Neural progenitor cell (in vitro differentiated cells): ENCODE measurements at regions not wholly inside any gene's neighbourhood (a gene's known extent, or its start where the extent isn't known, plus 50 kb on each side); places are given as distances from the start of the nearest gene placed in this dataset.

Experiments
- DNase-seq: peaks from one replicate; pipeline ENCODE4 v3.0.0-alpha.2; 2016; ENCODE audit warnings: low spot score
- H2AFZ ChIP-seq: fragments of 200-600 bp; sonication (generic); replicated peaks from 2 replicates; pipeline ENCODE4 v1.6.1; 2016; ENCODE audit warnings: antibody characterized with exemption
- H3F3A ChIP-seq: fragments of 200-600 bp; sonication (generic); 2 replicates; pipeline ENCODE4 v1.6.1; 2016; ENCODE audit warnings: antibody characterized with exemption, low read depth
- H3K27ac ChIP-seq: fragments of 200-600 bp; sonication (generic); 2 replicates; pipeline ENCODE4 v1.5.1; 2016; ENCODE audit warnings: mild to moderate bottlenecking
- H3K27me3 ChIP-seq: fragments of 200-600 bp; sonication (generic); 2 replicates; pipeline ENCODE4 v1.6.1; 2016; ENCODE audit warnings: mild to moderate bottlenecking, moderate library complexity
- H3K36me3 ChIP-seq: fragments of 200-600 bp; sonication (generic); 2 replicates; pipeline ENCODE4 v1.5.1; 2016
- H3K4me1 ChIP-seq: fragments of 200-600 bp; sonication (generic); 2 replicates; pipeline ENCODE4 v1.6.1; 2016; ENCODE audit warnings: mixed run types
- H3K4me2 ChIP-seq: fragments of 200-600 bp; sonication (generic); 2 replicates; pipeline ENCODE4 v1.6.1; 2016
- H3K4me3 ChIP-seq: fragments of 200-600 bp; sonication (generic); 2 replicates; pipeline ENCODE4 v1.5.1; 2016
- H3K79me2 ChIP-seq: fragments of 200-600 bp; sonication (generic); 2 replicates; pipeline ENCODE4 v1.6.1; 2016; ENCODE audit warnings: low read depth
- H3K9ac ChIP-seq: fragments of 200-600 bp; sonication (generic); 2 replicates; pipeline ENCODE4 v1.6.1; 2016
- H3K9me3 ChIP-seq: fragments of 200-600 bp; sonication (generic); 2 replicates; pipeline ENCODE4 v1.5.1; 2016; ENCODE audit warnings: low read depth
- H4K20me1 ChIP-seq: fragments of 200-600 bp; sonication (generic); 2 replicates; pipeline ENCODE4 v1.6.1; 2016; ENCODE audit warnings: low read depth
- H3K27ac Mint-ChIP-seq: 3 replicates; pipeline ENCODE4 v1.8.0; 2021; ENCODE audit warnings: mixed read lengths
- H3K27me3 Mint-ChIP-seq: 2 replicates; pipeline ENCODE4 v1.8.0; 2022; ENCODE audit warnings: low read depth, mild to moderate bottlenecking, inconsistent platforms, moderate library complexity, mixed read lengths; ENCODE audit not compliant: insufficient read depth
- H3K36me3 Mint-ChIP-seq: 3 replicates; pipeline ENCODE4 v1.8.0; 2021; ENCODE audit warnings: mixed read lengths
- H3K4me1 Mint-ChIP-seq: 3 replicates; pipeline ENCODE4 v1.8.0; 2021; ENCODE audit warnings: mixed read lengths
- H3K4me3 Mint-ChIP-seq: 3 replicates; pipeline ENCODE4 v1.8.0; 2021; ENCODE audit warnings: mild to moderate bottlenecking, moderate library complexity, mixed read lengths
- H3K9me3 Mint-ChIP-seq: 3 replicates; pipeline ENCODE4 v1.8.0; 2020; ENCODE audit warnings: mixed read lengths
- EZH2 ChIP-seq: fragments of 200-600 bp; sonication (generic); IDR thresholded peaks from 2 replicates; pipeline ENCODE4 v1.6.1; 2017; ENCODE audit warnings: antibody characterized with exemption, mild to moderate bottlenecking, moderate library complexity
- EZH2phosphoT487 ChIP-seq: fragments of 200-600 bp; sonication (generic); IDR thresholded peaks from 2 replicates; pipeline ENCODE4 v1.6.1; 2017; ENCODE audit warnings: antibody characterized with exemption
- TF ChIP-seq, protein P1 (sequence below): fragments of 200-600 bp; sonication (generic); IDR thresholded peaks from 2 replicates; pipeline ENCODE4 v1.5.1; 2017; ENCODE audit warnings: antibody characterized with exemption, mild to moderate bottlenecking

- Histone ChIP-seq H3K27ac (no peak overlapping the region), H3F3A (no peaks in the 10 kb centered on the region), H3K79me2 (no peaks in the 10 kb centered on the region), H4K20me1 (no peaks in the 10 kb centered on the region), H3K4me2 (no peak overlapping the region), H3K9ac (no peak overlapping the region), H3K36me3 (no peaks in the 10 kb centered on the region), H3K27me3 (no peaks in the 10 kb centered on the region), H3K4me1 (peaks cover 11% of the 10 kb centered on the region), H2AFZ (no peak overlapping the region), H3K4me3 (no peak overlapping the region), H3K9me3 (no peaks in the 10 kb centered on the region)
- H3K36me3 Mint-ChIP-seq: no peaks in the 10 kb centered on the region
- DNase-seq: no peak
- peaks cover 15% of the 10 kb centered on the region for H3K4me1 Mint-ChIP-seq
- H3K9me3 Mint-ChIP-seq: peaks cover 3% of the 10 kb centered on the region
- no peaks in the 10 kb centered on the region for H3K27me3 Mint-ChIP-seq
- no peak overlapping the region for H3K4me3 Mint-ChIP-seq
- TF ChIP-seq, protein P1, sequence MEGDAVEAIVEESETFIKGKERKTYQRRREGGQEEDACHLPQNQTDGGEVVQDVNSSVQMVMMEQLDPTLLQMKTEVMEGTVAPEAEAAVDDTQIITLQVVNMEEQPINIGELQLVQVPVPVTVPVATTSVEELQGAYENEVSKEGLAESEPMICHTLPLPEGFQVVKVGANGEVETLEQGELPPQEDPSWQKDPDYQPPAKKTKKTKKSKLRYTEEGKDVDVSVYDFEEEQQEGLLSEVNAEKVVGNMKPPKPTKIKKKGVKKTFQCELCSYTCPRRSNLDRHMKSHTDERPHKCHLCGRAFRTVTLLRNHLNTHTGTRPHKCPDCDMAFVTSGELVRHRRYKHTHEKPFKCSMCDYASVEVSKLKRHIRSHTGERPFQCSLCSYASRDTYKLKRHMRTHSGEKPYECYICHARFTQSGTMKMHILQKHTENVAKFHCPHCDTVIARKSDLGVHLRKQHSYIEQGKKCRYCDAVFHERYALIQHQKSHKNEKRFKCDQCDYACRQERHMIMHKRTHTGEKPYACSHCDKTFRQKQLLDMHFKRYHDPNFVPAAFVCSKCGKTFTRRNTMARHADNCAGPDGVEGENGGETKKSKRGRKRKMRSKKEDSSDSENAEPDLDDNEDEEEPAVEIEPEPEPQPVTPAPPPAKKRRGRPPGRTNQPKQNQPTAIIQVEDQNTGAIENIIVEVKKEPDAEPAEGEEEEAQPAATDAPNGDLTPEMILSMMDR: no peak
- TF ChIP-seq EZH2 (no peak), EZH2phosphoT487 (no peak)
- no peak overlapping the region for H3K27ac Mint-ChIP-seq
Measured at GRCh38 chr16:54821731-54822130, 108.9 kb upstream of the IRX5 start.

GRCh38 chr16:54817940-54818574, 112.6 kb upstream of the IRX5 start:
- H3K4me2 ChIP-seq: peak overlapping the region; percentile 52
- no peak overlapping the region for H3K9ac ChIP-seq
- no peaks in the 10 kb centered on the region for H4K20me1 ChIP-seq
- H3K4me1 ChIP-seq: peaks cover 11% of the 10 kb centered on the region
- Mint-ChIP-seq H3K4me1 (peaks cover 17% of the 10 kb centered on the region), H3K4me3 (no peak overlapping the region), H3K27me3 (no peaks in the 10 kb centered on the region), H3K27ac (no peak overlapping the region), H3K9me3 (peaks cover 3% of the 10 kb centered on the region), H3K36me3 (no peaks in the 10 kb centered on the region)
- H2AFZ ChIP-seq: peak overlapping the region; percentile 72
- H3K4me3 ChIP-seq: no peak overlapping the region
- no peaks in the 10 kb centered on the region for H3F3A ChIP-seq
- H3K27ac ChIP-seq: no peak overlapping the region
- no peaks in the 10 kb centered on the region for H3K79me2 ChIP-seq
- no peaks in the 10 kb centered on the region for H3K9me3 ChIP-seq
- peak; percentile 49 for DNase-seq
- TF ChIP-seq, protein P1: no peak
- TF ChIP-seq EZH2 (no peak), EZH2phosphoT487 (no peak)
- no peaks in the 10 kb centered on the region for H3K27me3 ChIP-seq
- no peaks in the 10 kb centered on the region for H3K36me3 ChIP-seq

DNA sequence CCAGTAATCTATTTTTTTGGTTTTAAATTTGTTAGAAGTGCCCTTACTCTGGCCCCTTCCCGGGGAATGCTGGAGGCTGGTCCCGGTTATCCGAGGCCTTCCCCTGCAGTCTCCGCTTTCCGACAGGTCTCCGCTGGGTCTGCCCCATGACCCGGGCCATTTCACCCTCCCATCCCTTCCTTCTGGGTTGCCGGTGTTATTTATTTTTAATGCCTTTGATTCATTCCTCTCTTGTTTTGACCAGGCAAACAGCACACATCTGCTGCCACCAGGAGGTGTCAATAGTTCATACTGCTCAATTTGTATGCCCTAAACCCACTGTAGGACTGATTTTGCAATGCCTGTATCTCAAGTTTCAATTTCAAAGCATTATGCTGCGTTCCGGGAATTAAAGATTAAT, 113.2 kb upstream of the IRX5 start:
- Histone ChIP-seq H3K27ac (no peak overlapping the region), H4K20me1 (no peaks in the 10 kb centered on the region), H3K9ac (no peak overlapping the region), H3K4me2 (peak overlapping the region; percentile 52), H3K36me3 (no peaks in the 10 kb centered on the region), H3K79me2 (no peaks in the 10 kb centered on the region), H3F3A (no peaks in the 10 kb centered on the region), H3K9me3 (no peaks in the 10 kb centered on the region), H3K4me3 (no peak overlapping the region), H2AFZ (peak overlapping the region; percentile 72), H3K27me3 (no peaks in the 10 kb centered on the region), H3K4me1 (peaks cover 11% of the 10 kb centered on the region)
- peaks cover 17% of the 10 kb centered on the region for H3K4me1 Mint-ChIP-seq
- no peak overlapping the region for H3K27ac Mint-ChIP-seq
- TF ChIP-seq, protein P1: peak; percentile 48
- TF ChIP-seq EZH2 (no peak), EZH2phosphoT487 (no peak)
- no peak overlapping the region for H3K4me3 Mint-ChIP-seq
- peak; percentile 26 for DNase-seq
- H3K27me3 Mint-ChIP-seq: no peaks in the 10 kb centered on the region
- no peaks in the 10 kb centered on the region for H3K36me3 Mint-ChIP-seq
- H3K9me3 Mint-ChIP-seq: peaks cover 3% of the 10 kb centered on the region
